Activated CD8-positive, alpha-beta memory T cell treated with anti-CD3 and anti-CD28 coated beads for 48 hours (primary cell): ENCODE measurements at regions not wholly inside any gene's neighbourhood (a gene's known extent, or its start where the extent isn't known, plus 50 kb on each side); places are given as distances from the start of the nearest gene placed in this dataset.

Experiments
- DNase-seq, 3 experiments: peaks; one replicate each; pipeline ENCODE4 v3.0.0-alpha.2; 2020; ENCODE audit warnings: low read depth in 2 of 3, low spot score in 2 of 3

GRCh38 chr6:19440531-19440930 lies 396.6 kb upstream of the ID4 start:
- no peak for DNase-seq

- no peak for DNase-seq
These were observed 393.8 kb upstream of the ID4 start for GRCh38 chr6:19443411-19443810.

GRCh38 chr6:19444041-19444440 lies 393.1 kb upstream of the ID4 start:
- DNase-seq = no peak

GRCh38 chr6:19444481-19444880 lies 392.7 kb upstream of the ID4 start:
- DNase-seq = no peak

GRCh38 chr6:19446570-19446969 lies 390.6 kb upstream of the ID4 start:
- DNase-seq = no peak

- no peak for DNase-seq
These were observed 386.5 kb upstream of the ID4 start for GRCh38 chr6:19450651-19451050.

- DNase-seq = no peak
These were observed 384.7 kb upstream of the ID4 start for GRCh38 chr6:19452495-19452894.

- DNase-seq = no peak
These were observed 383.0 kb upstream of the ID4 start for GRCh38 chr6:19454001-19454720.

- no peak for DNase-seq
These were observed 382.3 kb upstream of the ID4 start for GRCh38 chr6:19454721-19455392.

GRCh38 chr6:19463250-19463649 lies 373.9 kb upstream of the ID4 start:
- no peak for DNase-seq

- DNase-seq = no peak
These were observed 373.2 kb upstream of the ID4 start for GRCh38 chr6:19463925-19464324.

- DNase-seq = no peak
These were observed 371.9 kb upstream of the ID4 start for GRCh38 chr6:19465256-19465655.

GRCh38 chr6:19465760-19466159 lies 371.4 kb upstream of the ID4 start:
- DNase-seq = no peak

- DNase-seq = no peak
These were observed 366.8 kb upstream of the ID4 start for GRCh38 chr6:19470333-19470732.

- no peak for DNase-seq
These were observed 365.0 kb upstream of the ID4 start for GRCh38 chr6:19472153-19472552.

- DNase-seq = no peak
These were observed 364.3 kb upstream of the ID4 start for GRCh38 chr6:19472850-19473249.

- DNase-seq = no peak
These were observed 359.6 kb upstream of the ID4 start for GRCh38 chr6:19477563-19477962.

GRCh38 chr6:19478273-19478672 lies 358.9 kb upstream of the ID4 start:
- DNase-seq = no peak

- no peak for DNase-seq
These were observed 358.2 kb upstream of the ID4 start for GRCh38 chr6:19478992-19479391.

GRCh38 chr6:19479551-19479950 lies 357.6 kb upstream of the ID4 start:
- no peak for DNase-seq

- DNase-seq = no peak
These were observed 344.3 kb upstream of the ID4 start for GRCh38 chr6:19492636-19493405.

GRCh38 chr6:19501737-19502245 lies 335.4 kb upstream of the ID4 start:
- DNase-seq = no peak
